CD4-positive, alpha-beta T cell treated with Interleukin-17A for 1 hour (primary cell): ENCODE measurements at regions not wholly inside any gene's neighbourhood (a gene's known extent, or its start where the extent isn't known, plus 50 kb on each side); places are given as distances from the start of the nearest gene placed in this dataset.

Experiments used
- DNase-seq: peaks from one replicate; pipeline ENCODE4 v3.0.0-alpha.2; 2020

GRCh38 chr6:11633741-11634509 lies 96.4 kb downstream of the TMEM170B start:
- no peak for DNase-seq

DNA sequence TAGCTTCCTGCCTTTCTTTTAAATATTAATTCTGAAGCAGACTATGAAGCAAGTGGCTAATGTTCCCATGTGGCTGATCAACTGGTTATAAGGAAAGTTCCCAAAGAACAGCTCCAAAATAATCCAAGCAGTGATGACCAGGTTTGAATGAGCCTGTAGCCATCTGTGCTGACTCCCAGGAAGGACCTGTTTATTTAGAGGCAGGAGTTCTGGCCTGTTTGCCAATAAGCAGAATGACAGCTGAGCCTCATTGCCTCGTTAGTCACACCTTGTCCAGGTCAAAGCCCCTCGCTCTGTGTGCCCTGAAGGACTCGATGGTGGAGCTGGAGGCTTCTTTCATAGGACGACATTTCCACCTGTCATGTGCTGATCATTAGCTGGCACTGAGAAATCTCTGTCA lies 97.4 kb downstream of the TMEM170B start:
- DNase-seq, result no peak

DNA sequence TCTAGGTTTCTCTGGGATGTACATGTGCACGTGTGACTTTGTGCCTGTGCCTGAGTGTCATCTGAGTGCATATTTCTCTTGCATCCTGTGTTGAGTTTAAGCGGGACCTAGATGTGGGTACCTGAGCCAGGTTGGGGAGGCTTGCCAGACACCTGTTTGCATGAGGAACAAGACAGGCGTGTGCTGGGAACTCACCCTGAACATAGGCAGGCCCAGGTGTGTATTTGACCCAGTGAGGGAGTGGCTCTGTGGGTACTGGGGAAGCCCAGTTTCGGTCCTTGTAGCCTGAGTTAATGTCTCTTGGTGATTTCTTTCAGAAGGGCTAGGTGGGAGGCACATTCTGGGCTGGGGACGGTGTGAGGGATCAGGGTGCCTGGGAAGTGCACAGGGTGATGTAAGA lies 98.6 kb downstream of the TMEM170B start:
- DNase-seq, result no peak

DNA sequence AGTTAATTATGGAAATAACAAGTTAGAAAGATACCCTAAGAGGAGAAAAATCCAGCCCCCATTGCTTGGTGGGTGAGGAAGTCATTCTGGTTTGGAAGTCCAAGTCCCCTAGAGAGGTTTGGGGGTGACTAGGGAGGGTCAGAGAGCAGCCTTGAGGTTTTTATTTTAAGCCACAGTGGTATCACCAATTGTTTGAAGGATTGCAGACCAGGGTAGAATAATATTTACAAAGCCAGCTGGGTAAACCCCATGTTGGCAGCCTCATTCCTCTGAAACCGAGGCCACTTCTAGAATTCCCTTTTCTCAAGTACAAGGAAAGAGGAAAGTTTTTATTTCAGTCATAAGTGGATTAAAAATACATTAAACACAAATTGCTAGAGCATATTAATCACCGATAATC lies 99.7 kb downstream of the TMEM170B start:
- DNase-seq, result no peak

- DNase-seq, result no peak
These were observed 102.1 kb downstream of the TMEM170B start for GRCh38 chr6:11639376-11640235.

DNA sequence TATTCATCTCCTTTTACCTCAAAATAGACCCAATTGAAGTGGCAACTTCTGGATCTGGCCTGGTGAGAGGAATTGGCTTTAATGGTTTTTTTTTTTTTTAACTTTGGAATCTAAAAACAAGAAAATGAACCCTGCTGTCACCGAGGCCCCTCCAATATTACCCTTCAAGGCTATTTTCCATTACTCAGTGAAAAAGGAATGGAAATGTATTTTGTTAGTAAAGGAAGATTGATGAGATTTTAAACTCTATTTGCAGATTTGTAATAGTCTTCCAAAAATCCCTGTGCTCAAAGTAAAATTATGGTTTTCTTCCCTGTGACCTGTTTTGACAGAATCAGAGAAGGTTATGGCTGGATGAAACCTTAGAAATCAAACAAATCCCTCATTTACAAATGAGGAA lies 102.9 kb downstream of the TMEM170B start:
- no peak for DNase-seq

GRCh38 chr6:11644071-11644470 lies 106.5 kb downstream of the TMEM170B start:
- no peak for DNase-seq

GRCh38 chr6:11644601-11645000 lies 107.1 kb downstream of the TMEM170B start:
- DNase-seq, result no peak

GRCh38 chr6:11645016-11645415 lies 107.5 kb downstream of the TMEM170B start:
- DNase-seq, result no peak

DNA sequence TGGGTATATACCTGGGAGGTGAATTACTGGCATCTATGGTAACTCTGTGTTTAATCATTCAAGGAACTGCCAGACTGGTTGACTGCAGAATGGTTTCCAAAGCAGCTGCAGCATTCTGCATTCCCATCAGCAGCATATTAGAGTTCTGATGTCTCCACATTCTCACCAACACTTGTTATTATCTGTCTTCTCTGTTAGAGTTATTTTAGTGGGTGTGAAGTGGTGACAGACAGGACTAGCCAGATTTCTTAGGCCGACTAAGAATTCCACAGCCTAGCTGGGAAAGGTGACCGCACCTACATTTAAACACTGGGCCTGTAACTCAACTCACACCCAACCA lies 110.9 kb downstream of the TMEM170B start:
- no peak for DNase-seq

- DNase-seq, result no peak
These were observed 111.3 kb downstream of the TMEM170B start for GRCh38 chr6:11648889-11649288.

DNA sequence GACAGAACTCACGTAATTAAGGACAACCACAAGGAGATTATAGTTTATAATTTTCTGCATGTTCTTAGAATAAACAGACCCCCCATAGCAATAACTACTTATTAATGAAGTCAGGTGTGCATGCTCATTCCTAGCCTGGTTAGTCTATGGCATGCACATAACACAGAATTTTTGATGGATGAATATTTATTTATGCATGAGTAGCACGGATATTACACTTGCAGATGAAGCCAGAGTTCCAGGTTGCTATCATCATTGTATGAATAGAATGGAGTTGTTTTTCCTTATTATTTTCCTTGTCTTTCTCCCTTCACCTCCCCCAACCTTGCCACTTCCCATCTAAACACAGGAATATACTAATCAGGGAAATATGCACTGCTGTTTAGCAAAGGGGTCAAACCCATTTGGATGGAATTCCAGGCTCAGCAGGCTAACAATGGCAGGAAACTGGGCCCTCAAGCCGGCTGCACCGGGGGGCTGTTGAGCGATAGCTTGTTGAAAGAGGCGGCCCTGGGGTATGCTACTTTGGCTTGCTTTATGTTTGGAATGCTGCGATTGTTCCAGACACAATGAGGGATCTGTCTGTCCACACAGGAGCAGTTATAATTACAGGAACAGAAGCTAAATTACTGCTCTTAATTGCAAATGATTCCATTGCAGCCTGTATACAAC lies 112.6 kb downstream of the TMEM170B start:
- no peak for DNase-seq

- no peak for DNase-seq
These were observed 113.2 kb downstream of the TMEM170B start for GRCh38 chr6:11650711-11651110.

DNA sequence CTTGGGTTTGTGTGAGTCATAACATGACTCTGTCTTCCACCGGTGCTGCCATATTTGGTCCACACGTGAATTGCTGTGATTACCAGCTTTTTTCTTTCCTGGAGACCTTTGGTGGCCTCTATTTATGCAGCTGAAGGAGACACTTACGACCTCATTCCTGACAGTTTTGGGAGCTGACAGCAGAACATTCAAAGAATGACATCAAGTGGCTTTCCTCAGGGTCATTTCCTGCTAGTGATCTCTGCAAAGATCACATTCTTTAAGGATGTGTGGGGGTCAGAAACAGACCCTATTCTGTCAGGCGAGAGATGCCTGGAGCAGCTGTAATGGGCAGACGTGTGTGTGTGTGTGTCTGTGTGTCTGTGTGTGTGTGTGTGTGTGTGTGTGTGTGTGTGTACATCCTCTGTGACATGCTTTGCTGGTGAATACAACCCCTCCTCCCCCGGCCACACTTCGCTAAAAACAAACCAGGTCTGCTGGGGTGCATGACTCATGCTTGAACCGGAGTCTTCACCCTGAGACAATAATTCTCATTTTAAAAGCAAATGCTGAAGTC lies 115.6 kb downstream of the TMEM170B start:
- peak; percentile 7 for DNase-seq

DNA sequence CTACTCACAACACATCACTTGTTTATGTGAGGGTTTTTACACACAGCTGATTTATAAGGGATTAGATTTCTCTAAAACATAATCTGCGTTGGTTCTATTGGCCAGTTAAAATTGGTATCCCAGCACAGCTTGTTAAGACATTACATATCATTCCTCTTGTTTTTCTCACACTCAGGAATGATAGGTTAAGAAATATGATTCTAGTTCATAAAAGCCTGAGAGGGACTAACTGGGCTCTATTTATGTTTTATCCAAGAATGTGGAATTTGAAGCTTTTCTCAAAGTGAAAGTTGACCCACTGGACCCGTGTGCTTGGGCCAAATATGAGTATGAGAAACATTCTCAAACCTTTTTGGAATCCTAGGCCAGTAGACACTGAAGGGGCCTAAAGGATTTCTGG lies 117.3 kb downstream of the TMEM170B start:
- no peak for DNase-seq

DNA sequence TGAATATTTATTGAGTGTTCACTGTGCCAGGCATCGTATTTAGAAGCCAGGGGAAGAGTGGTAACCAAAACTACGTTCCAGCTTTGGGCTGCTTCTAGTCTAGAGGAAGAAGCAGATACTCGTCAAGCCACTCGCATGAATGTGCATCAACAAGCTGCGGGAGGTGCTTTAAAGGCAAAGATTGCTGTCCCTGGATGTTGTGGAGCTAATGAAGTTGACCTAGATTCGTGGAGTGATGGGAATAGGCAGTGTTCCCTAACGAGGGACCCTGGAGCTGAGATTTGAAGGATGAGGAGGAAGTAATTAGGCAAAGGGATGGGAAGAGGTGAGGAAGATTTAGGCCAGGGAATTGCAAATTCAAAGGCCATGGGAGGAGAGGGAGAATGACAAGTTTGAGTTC lies 118.9 kb downstream of the TMEM170B start:
- DNase-seq, result no peak

GRCh38 chr6:11659757-11660156 lies 118.8 kb downstream of the ADTRP start:
- DNase-seq, result no peak

DNA sequence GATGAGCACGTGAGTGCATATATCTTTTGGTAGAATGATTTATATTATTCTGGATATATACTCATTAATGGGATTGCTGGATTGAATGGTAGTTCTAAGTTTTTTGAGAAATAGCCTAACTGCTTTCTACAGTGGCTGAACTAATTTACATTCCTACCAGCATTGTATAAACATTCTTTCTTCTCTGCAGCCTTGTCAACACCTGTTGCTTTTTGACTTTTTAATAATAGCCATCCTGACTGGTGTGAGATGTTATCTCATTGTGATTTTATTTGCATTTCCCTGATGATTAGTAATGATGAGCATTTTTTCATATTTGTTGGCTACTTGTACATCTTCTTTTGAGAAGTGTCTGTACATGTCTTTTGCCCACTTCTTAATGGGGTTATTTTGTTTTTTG lies 116.3 kb downstream of the ADTRP start:
- no peak for DNase-seq

DNA sequence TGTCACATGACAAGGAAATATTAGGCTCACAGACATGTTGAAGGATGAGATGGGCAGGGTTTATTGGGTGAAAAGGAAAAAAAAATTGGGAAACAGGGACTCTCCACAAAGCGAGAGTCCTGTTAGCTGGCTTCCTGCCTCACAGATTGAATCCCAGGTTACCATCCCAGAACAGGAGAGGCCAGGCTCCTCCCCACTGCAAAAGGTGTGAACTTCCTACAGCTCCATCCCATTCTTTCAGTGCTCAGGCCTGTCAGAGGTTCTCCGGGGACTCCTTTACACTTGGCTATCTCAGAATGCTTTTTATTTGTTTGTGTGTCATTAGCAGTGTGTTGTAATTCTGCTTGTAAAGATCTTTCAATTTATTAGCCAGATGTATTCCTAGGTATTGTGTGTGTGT lies 115.1 kb downstream of the ADTRP start:
- no peak for DNase-seq
